ENCODE measurements at regions not wholly inside any gene's neighbourhood (a gene's known extent, or its start where the extent isn't known, plus 50 kb on each side); places are given as distances from the start of the nearest gene placed in this dataset.

DNA sequence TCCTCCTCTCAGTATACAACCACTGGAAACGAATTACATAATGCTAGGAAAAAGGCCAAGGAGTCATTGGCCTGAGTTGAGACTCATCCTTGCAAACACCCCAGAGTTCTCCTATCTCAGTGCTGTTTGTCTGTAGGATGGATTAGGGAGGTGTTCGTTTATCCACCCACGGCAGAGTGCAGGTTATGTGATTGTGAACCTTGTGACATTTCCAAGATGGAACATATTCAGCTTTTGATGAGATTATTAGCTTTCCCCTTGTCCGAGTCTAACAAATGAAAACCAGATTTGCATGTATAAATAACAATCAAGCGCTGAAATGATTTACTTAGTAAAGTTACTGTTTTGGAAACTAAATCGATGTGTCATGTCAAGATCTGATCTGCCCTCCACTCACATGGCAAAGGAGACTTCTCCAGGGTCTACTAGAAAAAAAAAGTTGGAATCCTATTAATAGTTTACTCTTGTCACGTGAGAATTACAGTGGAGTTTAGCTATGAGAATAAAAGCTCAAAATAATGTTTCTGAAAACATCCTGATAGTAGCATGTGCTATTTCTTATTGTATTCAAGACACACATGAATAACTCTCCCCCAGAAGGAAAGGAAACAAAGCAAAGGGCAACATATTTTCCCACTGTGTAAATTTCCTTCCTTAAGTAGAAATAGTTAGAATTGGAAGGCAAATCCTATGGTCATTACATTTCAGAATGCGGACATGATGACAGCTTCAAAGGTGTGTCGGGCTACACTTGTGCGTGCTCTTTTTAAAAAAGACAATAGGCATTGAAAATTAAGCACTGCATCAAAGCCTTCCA is 600.4 kb downstream of the EBF1 start:
- TF ChIP-seq POLR2A (IDR thresholded peaks at IDR 0.05), result no peak
- TF ChIP-seq CTCF (IDR thresholded peaks at IDR 0.05), result no peak

Data from lower leg skin (tissue), 3 donors.